Right lobe of liver (tissue), 4 donors: ENCODE measurements at regions not wholly inside any gene's neighbourhood (a gene's known extent, or its start where the extent isn't known, plus 50 kb on each side); places are given as distances from the start of the nearest gene placed in this dataset.

Experiments
- CTCF ChIP-seq, 4 donors: fragments of 200-600 bp in 3 of 4; fragments of 450-650 bp in 1 of 4; IDR thresholded peaks; one replicate each; pipeline versions ENCODE4 v1.5.1 to v1.8.0; 2016 to 2022; ENCODE audit warnings: antibody characterized with exemption in 4 of 4, mild to moderate bottlenecking in 2 of 4
- POLR2A ChIP-seq: fragments of 450-650 bp; IDR thresholded peaks from one replicate; pipeline ENCODE4 v1.6.1; 2017; ENCODE audit warnings: antibody characterized with exemption, mild to moderate bottlenecking
- donor health status: DM: no; HTN: no; CAD: no.
- donor health status: DM: no; HTN: no; CAD: no.
- donor health status: DM: no; HTN: yes; CAD: no.

- TF ChIP-seq CTCF (IDR thresholded peaks at IDR 0.05) (no peak), POLR2A (no peak)
These were observed 1180.6 kb upstream of the GBE1 start for GRCh38 chr3:82942041-82942440.
